ENCODE measurements at regions not wholly inside any gene's neighbourhood (a gene's known extent, or its start where the extent isn't known, plus 50 kb on each side); places are given as distances from the start of the nearest gene placed in this dataset.

DNA sequence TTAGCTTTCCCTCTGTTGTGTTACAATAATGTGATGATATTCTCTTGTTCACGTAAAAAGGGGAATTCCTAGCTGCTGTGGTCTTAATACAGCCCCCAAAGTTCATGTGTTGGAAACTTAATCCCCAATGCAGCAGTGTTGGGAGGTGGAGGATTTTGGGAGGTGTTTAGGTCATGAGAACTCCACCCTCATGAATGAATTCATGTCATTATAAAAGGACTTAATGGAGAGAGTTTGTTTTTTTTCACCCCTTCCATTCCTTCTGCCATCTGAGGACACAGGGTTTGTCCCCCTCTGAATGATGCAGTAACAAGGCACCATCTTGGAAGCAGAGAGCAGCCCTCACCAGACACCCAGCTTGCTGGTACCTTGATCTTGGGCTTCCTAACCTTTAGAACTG is 253.4 kb upstream of the DDHD1 start (continued):
- TF ChIP-seq RREB1 (CRISPR knock-in tag; IDR thresholded peaks at IDR 0.05) (no peak), ZNF133 (CRISPR knock-in tag; IDR thresholded peaks at IDR 0.05) (no peak), GATA2 (CRISPR knock-in tag; IDR thresholded peaks at IDR 0.05) (no peak), USF2 (CRISPR knock-in tag; IDR thresholded peaks at IDR 0.05) (no peak)
- TF ChIP-seq, protein P1, sequence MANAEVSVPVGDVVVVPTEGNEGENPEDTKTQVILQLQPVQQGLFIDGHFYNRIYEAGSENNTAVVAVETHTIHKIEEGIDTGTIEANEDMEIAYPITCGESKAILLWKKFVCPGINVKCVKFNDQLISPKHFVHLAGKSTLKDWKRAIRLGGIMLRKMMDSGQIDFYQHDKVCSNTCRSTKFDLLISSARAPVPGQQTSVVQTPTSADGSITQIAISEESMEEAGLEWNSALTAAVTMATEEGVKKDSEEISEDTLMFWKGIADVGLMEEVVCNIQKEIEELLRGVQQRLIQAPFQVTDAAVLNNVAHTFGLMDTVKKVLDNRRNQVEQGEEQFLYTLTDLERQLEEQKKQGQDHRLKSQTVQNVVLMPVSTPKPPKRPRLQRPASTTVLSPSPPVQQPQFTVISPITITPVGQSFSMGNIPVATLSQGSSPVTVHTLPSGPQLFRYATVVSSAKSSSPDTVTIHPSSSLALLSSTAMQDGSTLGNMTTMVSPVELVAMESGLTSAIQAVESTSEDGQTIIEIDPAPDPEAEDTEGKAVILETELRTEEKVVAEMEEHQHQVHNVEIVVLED (CRISPR knock-in tag; IDR thresholded peaks at IDR 0.05): no peak
